GM12878 (cell line): ENCODE measurements at regions not wholly inside any gene's neighbourhood (a gene's known extent, or its start where the extent isn't known, plus 50 kb on each side); places are given as distances from the start of the nearest gene placed in this dataset.

Experiments used
- ATAC-seq: fragments of 200-7000 bp; cut with Tn5 transposase; 3 replicates; pipeline ENCODE4 v1.9.1; 2020; ENCODE audit warnings: mild to moderate bottlenecking, moderate library complexity
- BruUV-seq: library from RNA; stranded (reverse); fragments of 400-500 nt; replicated peaks from 2 replicates; lab custom pipeline; 2021; lab: Mats Ljungman, UMichigan
- CTCF ChIA-PET: fragments of 300-600 bp; sonication (Branson Sonifier 250); formaldehyde crosslinking; extraction: SDS; loops from one replicate; lab custom pipeline; 2021; ENCODE audit warnings: inconsistent platforms; lab: Yijun Ruan, JAX
- POLR2A ChIA-PET: fragments of 350-600 bp; formaldehyde crosslinking; extraction: SDS; loops from one replicate; lab custom pipeline; 2021; ENCODE audit warnings: inconsistent platforms; lab: Charles Lee
- RAD21 ChIA-PET: fragments of 300-600 bp; sonication (Branson Sonifier 250); formaldehyde crosslinking; loops from one replicate; lab custom pipeline; 2023; ENCODE audit warnings: antibody characterized with exemption; ENCODE audit not compliant: unreplicated experiment; lab: Charles Lee
- SMC1A ChIA-PET: fragments of 300-600 bp; sonication (Branson Sonifier 250); formaldehyde crosslinking; loops from one replicate; lab custom pipeline; 2023; ENCODE audit not compliant: unreplicated experiment, uncharacterized antibody; lab: Charles Lee
- DNase-seq: peaks from one replicate; pipeline ENCODE4 v3.0.0-alpha.2; 2011; ENCODE audit warnings: low read depth, low spot score
- FAIRE-seq: peaks from 3 replicates; lab custom pipeline; 2011; peaks lifted over from hg19 to GRCh38; lab: Jason Lieb, UNC
- H2AFZ ChIP-seq: 2 replicates; pipeline ENCODE4 v1.6.0; 2011; ENCODE audit warnings: low read depth, low read length, control low read depth; ENCODE audit not compliant: control insufficient read depth
- H3K27ac ChIP-seq: 2 replicates; pipeline ENCODE4 v1.5.1; 2011; ENCODE audit warnings: control low read depth; ENCODE audit not compliant: control insufficient read depth, insufficient read depth
- H3K27me3 ChIP-seq, 2 experiments: replicated peaks in 1 of 2; 2 replicates each; pipeline versions ENCODE4 v1.6.0 to v1.6.1; 2011; ENCODE audit warnings: low read length in 1 of 2; ENCODE audit not compliant: control insufficient read depth in 2 of 2, insufficient read depth in 2 of 2
- H3K36me3 ChIP-seq, 2 experiments: 2 replicates each; pipeline ENCODE4 v1.5.1; 2011; ENCODE audit warnings: low read length in 1 of 2; ENCODE audit not compliant: control insufficient read depth in 2 of 2, insufficient read depth in 2 of 2
- H3K4me1 ChIP-seq: 2 replicates; pipeline ENCODE4 v1.6.1; 2011; ENCODE audit warnings: mild to moderate bottlenecking, low read length, moderate library complexity, mixed read lengths; ENCODE audit not compliant: control insufficient read depth, insufficient read depth
- H3K4me2 ChIP-seq: 2 replicates; pipeline ENCODE4 v1.6.0; 2011; ENCODE audit warnings: control low read depth; ENCODE audit not compliant: control insufficient read depth, insufficient read depth
- H3K4me3 ChIP-seq: fragments of 200-600 bp; sonication (generic); 2 replicates; pipeline ENCODE4 v1.5.1; 2016
- H3K79me2 ChIP-seq: 2 replicates; pipeline ENCODE4 v1.6.0; 2011; ENCODE audit warnings: low read length; ENCODE audit not compliant: control insufficient read depth, insufficient read depth
- H3K9ac ChIP-seq: 2 replicates; pipeline ENCODE4 v1.8.0; 2011; ENCODE audit warnings: low read length, control low read depth, mixed read lengths; ENCODE audit not compliant: control insufficient read depth, insufficient read depth
- H3K9me3 ChIP-seq: replicated peaks from 3 replicates; pipeline ENCODE4 v1.5.1; 2011; ENCODE audit warnings: mild to moderate bottlenecking, low read length; ENCODE audit not compliant: control insufficient read depth, insufficient read depth
- H4K20me1 ChIP-seq: 2 replicates; pipeline ENCODE4 v1.6.0; 2011; ENCODE audit not compliant: control insufficient read depth, insufficient read depth
- CBFB ChIP-seq: IDR thresholded peaks from 2 replicates; pipeline ENCODE4 v1.6.1; 2016; ENCODE audit warnings: antibody characterized with exemption, low read depth
- FOXK2 ChIP-seq: fragments of 450-650 bp; IDR thresholded peaks from 2 replicates; pipeline ENCODE4 v1.6.1; 2017; ENCODE audit warnings: mild to moderate bottlenecking, moderate library complexity
- HDAC6 ChIP-seq: fragments of 200-600 bp; sonication (generic); IDR thresholded peaks from one replicate; pipeline ENCODE4 v1.8.0; 2017; ENCODE audit warnings: antibody characterized with exemption; ENCODE audit not compliant: unreplicated experiment
- JUNB ChIP-seq: IDR thresholded peaks from 2 replicates; pipeline ENCODE4 v1.6.1; 2016; ENCODE audit warnings: antibody characterized with exemption, mild to moderate bottlenecking
- JUND ChIP-seq: IDR thresholded peaks from 2 replicates; pipeline ENCODE4 v1.6.1; 2012; ENCODE audit warnings: low read depth, mild to moderate bottlenecking, low read length, improper control_type of control experiment, moderate library complexity
- NFYA ChIP-seq: IDR thresholded peaks from 2 replicates; pipeline ENCODE4 v1.6.1; 2011; ENCODE audit warnings: low read depth, mild to moderate bottlenecking, low read length, improper control_type of control experiment, borderline replicate concordance
- PAX8 ChIP-seq: fragments of 450-650 bp; IDR thresholded peaks from 2 replicates; pipeline ENCODE4 v1.6.1; 2017; ENCODE audit warnings: mild to moderate bottlenecking, moderate library complexity
- RBBP5 ChIP-seq: fragments of 200-600 bp; sonication (generic); conservative IDR thresholded peaks from 2 replicates; pipeline ENCODE4 v1.6.1; 2016
- RCOR1 ChIP-seq: conservative IDR thresholded peaks from 2 replicates; pipeline ENCODE4 v1.6.1; 2012; ENCODE audit warnings: low read depth, low read length, improper control_type of control experiment
- SREBF1 ChIP-seq: IDR thresholded peaks from 2 replicates; pipeline ENCODE4 v1.6.1; 2012; ENCODE audit warnings: mild to moderate bottlenecking, low read length
- SUZ12 ChIP-seq: fragments of 200-600 bp; sonication (generic); IDR thresholded peaks from one replicate; pipeline ENCODE4 v1.6.1; 2018; ENCODE audit warnings: antibody characterized with exemption, mild to moderate bottlenecking; ENCODE audit not compliant: unreplicated experiment
- WRNIP1 ChIP-seq: IDR thresholded peaks from 2 replicates; pipeline ENCODE4 v1.6.1; 2011; ENCODE audit warnings: low read depth, low read length, improper control_type of control experiment, borderline replicate concordance
- WGBS: methylation state at CpG from one replicate; pipeline ENCODE4 v1.1.6; 2016; ENCODE audit warnings: low lambda C conversion rate; ENCODE audit not compliant: insufficient replicate concordance, insufficient coverage; ENCODE audit errors: missing lambda C conversion rate; 5-methylcytosine and 5-hydroxymethylcytosine counted together
- in situ Hi-C: fragments of 300-500 bp; cut with MboI; formaldehyde crosslinking; loops from 9 replicates; pipeline ENCODE4 v1.14.3; 2018; ENCODE audit warnings: mixed read lengths
- intact Hi-C: fragments of 100-400 bp; cut with micrococcal nuclease; formaldehyde crosslinking; loops from one replicate; pipeline ENCODE4 v1.14.2; 2022; ENCODE audit not compliant: unreplicated experiment
- TF ChIP-seq, protein P1 (sequence below): fragments of 450-650 bp; IDR thresholded peaks from 2 replicates; pipeline ENCODE4 v1.6.1; 2018; ENCODE audit warnings: mild to moderate bottlenecking, low read depth, moderate library complexity; ENCODE audit not compliant: partially characterized antibody
- TF ChIP-seq, protein P2 (sequence below), 3 experiments: IDR thresholded peaks in 2 of 3; conservative IDR thresholded peaks in 1 of 3; 2 replicates each; pipeline ENCODE4 v1.5.1; 2011; ENCODE audit warnings: low read depth in 3 of 3, low read length in 3 of 3, mild to moderate bottlenecking in 3 of 3, control low read depth in 2 of 3, moderate library complexity in 2 of 3, inconsistent platforms in 1 of 3, mixed read lengths in 1 of 3; ENCODE audit not compliant: control insufficient read depth in 2 of 3, insufficient read depth in 1 of 3; ENCODE audit errors: extremely low read depth in 1 of 3
- TF ChIP-seq, protein P3 (sequence below): IDR thresholded peaks from 2 replicates; pipeline ENCODE4 v1.6.1; 2011; ENCODE audit warnings: borderline replicate concordance, low read depth, mild to moderate bottlenecking, moderate library complexity, low read length; ENCODE audit not compliant: insufficient read depth, poor library complexity, severe bottlenecking

DNA sequence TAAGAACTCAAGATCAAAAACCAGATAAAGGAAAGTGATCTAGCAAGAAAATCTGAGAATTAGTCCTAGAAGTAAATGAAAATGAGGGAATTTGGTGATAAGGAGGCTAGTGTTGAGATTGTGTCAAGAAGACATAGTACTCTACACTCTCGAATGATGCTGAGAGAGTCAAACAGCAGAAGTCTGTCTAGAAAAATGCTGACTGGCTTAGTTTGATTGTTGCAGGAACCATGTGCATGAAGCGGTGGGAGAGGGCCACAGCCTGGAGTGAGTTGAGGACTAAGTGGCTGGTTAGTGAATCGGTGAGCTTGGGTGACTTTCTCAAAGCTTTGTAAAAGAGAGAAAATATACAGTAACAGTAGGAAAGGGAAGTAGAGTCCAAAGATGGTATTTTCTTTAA is 124.5 kb downstream of the LRIG3 start:
- H4K20me1 ChIP-seq, result no peaks in the 10 kb centered on the region
- no peak overlapping the region for H3K27ac ChIP-seq
- ChIA-PET RAD21 (no interaction called here), SMC1A (no interaction called here), POLR2A (no interaction called here), CTCF (interaction anchor here (0.7 kb wide), 1 partner anchor 227 kb away, joined by 3 read pairs; no protein-coding TSS in a partner anchor)
- no peaks in the 10 kb centered on the region for H3K9me3 ChIP-seq
- DNase-seq (no peak), FAIRE-seq (no peak), ATAC-seq (no peak)
- WGBS, result 17% methylated on average over 3 of the region's 3 CpGs
- intact Hi-C loops (no loop called here), in situ Hi-C loops (no loop called here)
- no peak overlapping the region for H2AFZ ChIP-seq
- BruUV-seq, result no TSS peak
- TF ChIP-seq WRNIP1 (no peak), FOXK2 (no peak), CBFB (no peak), NFYA (no peak), RBBP5 (no peak), RCOR1 (no peak), SUZ12 (no peak), JUND (no peak), HDAC6 (no peak), PAX8 (no peak), SREBF1 (no peak), JUNB (no peak)
- TF ChIP-seq, protein P1, sequence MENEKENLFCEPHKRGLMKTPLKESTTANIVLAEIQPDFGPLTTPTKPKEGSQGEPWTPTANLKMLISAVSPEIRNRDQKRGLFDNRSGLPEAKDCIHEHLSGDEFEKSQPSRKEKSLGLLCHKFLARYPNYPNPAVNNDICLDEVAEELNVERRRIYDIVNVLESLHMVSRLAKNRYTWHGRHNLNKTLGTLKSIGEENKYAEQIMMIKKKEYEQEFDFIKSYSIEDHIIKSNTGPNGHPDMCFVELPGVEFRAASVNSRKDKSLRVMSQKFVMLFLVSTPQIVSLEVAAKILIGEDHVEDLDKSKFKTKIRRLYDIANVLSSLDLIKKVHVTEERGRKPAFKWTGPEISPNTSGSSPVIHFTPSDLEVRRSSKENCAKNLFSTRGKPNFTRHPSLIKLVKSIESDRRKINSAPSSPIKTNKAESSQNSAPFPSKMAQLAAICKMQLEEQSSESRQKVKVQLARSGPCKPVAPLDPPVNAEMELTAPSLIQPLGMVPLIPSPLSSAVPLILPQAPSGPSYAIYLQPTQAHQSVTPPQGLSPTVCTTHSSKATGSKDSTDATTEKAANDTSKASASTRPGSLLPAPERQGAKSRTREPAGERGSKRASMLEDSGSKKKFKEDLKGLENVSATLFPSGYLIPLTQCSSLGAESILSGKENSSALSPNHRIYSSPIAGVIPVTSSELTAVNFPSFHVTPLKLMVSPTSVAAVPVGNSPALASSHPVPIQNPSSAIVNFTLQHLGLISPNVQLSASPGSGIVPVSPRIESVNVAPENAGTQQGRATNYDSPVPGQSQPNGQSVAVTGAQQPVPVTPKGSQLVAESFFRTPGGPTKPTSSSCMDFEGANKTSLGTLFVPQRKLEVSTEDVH, result no peak
- TF ChIP-seq, protein P2, sequence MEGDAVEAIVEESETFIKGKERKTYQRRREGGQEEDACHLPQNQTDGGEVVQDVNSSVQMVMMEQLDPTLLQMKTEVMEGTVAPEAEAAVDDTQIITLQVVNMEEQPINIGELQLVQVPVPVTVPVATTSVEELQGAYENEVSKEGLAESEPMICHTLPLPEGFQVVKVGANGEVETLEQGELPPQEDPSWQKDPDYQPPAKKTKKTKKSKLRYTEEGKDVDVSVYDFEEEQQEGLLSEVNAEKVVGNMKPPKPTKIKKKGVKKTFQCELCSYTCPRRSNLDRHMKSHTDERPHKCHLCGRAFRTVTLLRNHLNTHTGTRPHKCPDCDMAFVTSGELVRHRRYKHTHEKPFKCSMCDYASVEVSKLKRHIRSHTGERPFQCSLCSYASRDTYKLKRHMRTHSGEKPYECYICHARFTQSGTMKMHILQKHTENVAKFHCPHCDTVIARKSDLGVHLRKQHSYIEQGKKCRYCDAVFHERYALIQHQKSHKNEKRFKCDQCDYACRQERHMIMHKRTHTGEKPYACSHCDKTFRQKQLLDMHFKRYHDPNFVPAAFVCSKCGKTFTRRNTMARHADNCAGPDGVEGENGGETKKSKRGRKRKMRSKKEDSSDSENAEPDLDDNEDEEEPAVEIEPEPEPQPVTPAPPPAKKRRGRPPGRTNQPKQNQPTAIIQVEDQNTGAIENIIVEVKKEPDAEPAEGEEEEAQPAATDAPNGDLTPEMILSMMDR (IDR thresholded peaks at IDR 0.05 in 2 of 3, conservative IDR thresholded peaks at IDR 0.05 in 1 of 3; ENCODE audit: control insufficient read depth in 2 of 3, extremely low read depth in 1 of 3, insufficient read depth in 1 of 3, low read depth in 3 of 3, low read length in 3 of 3), result no peak
- TF ChIP-seq, protein P3, sequence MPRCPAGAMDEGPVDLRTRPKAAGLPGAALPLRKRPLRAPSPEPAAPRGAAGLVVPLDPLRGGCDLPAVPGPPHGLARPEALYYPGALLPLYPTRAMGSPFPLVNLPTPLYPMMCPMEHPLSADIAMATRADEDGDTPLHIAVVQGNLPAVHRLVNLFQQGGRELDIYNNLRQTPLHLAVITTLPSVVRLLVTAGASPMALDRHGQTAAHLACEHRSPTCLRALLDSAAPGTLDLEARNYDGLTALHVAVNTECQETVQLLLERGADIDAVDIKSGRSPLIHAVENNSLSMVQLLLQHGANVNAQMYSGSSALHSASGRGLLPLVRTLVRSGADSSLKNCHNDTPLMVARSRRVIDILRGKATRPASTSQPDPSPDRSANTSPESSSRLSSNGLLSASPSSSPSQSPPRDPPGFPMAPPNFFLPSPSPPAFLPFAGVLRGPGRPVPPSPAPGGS, result no peak
- no peak overlapping the region for H3K4me3 ChIP-seq
- no peaks in the 10 kb centered on the region for H3K27me3 ChIP-seq
- no peak overlapping the region for H3K9ac ChIP-seq
- H3K79me2 ChIP-seq, result no peaks in the 10 kb centered on the region
- H3K36me3 ChIP-seq, result no peaks in the 10 kb centered on the region
- no peak overlapping the region for H3K4me2 ChIP-seq
- no peaks in the 10 kb centered on the region for H3K4me1 ChIP-seq
